ENCODE measurements at regions not wholly inside any gene's neighbourhood (a gene's known extent, or its start where the extent isn't known, plus 50 kb on each side); places are given as distances from the start of the nearest gene placed in this dataset.

- DNase-seq, result no peak
These were observed 198.6 kb downstream of the AXIN2 start for GRCh38 chr17:65362826-65363225.

GRCh38 chr17:65360961-65361552 is 200.4 kb downstream of the AXIN2 start:
- no peak for DNase-seq

GRCh38 chr17:65359016-65359415 is 202.4 kb downstream of the AXIN2 start:
- DNase-seq, result no peak

- DNase-seq, result no peak
These were observed 204.9 kb downstream of the AXIN2 start for GRCh38 chr17:65356536-65356935.

GRCh38 chr17:65355246-65355645 is 206.2 kb downstream of the AXIN2 start:
- no peak for DNase-seq

- DNase-seq, result no peak
These were observed 211.5 kb downstream of the AXIN2 start for GRCh38 chr17:65349916-65350315.

- no peak for DNase-seq
These were observed 209.0 kb downstream of the RGS9 start for GRCh38 chr17:65346166-65346565.

- no peak for DNase-seq
These were observed 208.3 kb downstream of the RGS9 start for GRCh38 chr17:65345261-65346005.

GRCh38 chr17:65340401-65340800 is 203.2 kb downstream of the RGS9 start:
- no peak for DNase-seq

GRCh38 chr17:65334406-65334805 is 197.2 kb downstream of the RGS9 start:
- DNase-seq, result no peak

- DNase-seq, result no peak
These were observed 195.6 kb downstream of the RGS9 start for GRCh38 chr17:65332779-65333178.

GRCh38 chr17:65332375-65332774 is 195.2 kb downstream of the RGS9 start:
- no peak for DNase-seq

- no peak for DNase-seq
These were observed 191.4 kb downstream of the RGS9 start for GRCh38 chr17:65328567-65328966.

- DNase-seq, result no peak
These were observed 187.6 kb downstream of the RGS9 start for GRCh38 chr17:65324611-65325342.

GRCh38 chr17:65323049-65323448 is 185.9 kb downstream of the RGS9 start:
- no peak for DNase-seq

- DNase-seq, result no peak
These were observed 183.7 kb downstream of the RGS9 start for GRCh38 chr17:65320820-65321219.

- no peak for DNase-seq
These were observed 177.0 kb downstream of the RGS9 start for GRCh38 chr17:65314212-65314611.

GRCh38 chr17:65312718-65313377 is 175.7 kb downstream of the RGS9 start:
- DNase-seq, result no peak

GRCh38 chr17:65311261-65311660 is 174.1 kb downstream of the RGS9 start:
- DNase-seq, result no peak

GRCh38 chr17:65307961-65308316 is 170.8 kb downstream of the RGS9 start:
- DNase-seq, result no peak

GRCh38 chr17:65307081-65307960 is 170.2 kb downstream of the RGS9 start:
- no peak for DNase-seq

- DNase-seq, result no peak
These were observed 168.6 kb downstream of the RGS9 start for GRCh38 chr17:65305778-65306177.

GRCh38 chr17:65305116-65305515 is 167.9 kb downstream of the RGS9 start:
- no peak for DNase-seq

All from GOT3 (cell line).